HL-60 (cell line): ENCODE measurements at regions not wholly inside any gene's neighbourhood (a gene's known extent, or its start where the extent isn't known, plus 50 kb on each side); places are given as distances from the start of the nearest gene placed in this dataset.

Experiments
- DNase-seq, 2 experiments: peaks; one replicate each; pipeline ENCODE4 v3.0.0-alpha.2; 2010 to 2020; ENCODE audit warnings: low read depth in 1 of 2, low spot score in 1 of 2
- H3K27ac ChIP-seq: fragments of 250-450 bp; sonication (Bioruptor Pico); replicated peaks from 2 replicates; pipeline ENCODE4 v1.5.1; 2020; ENCODE audit warnings: mild to moderate bottlenecking, moderate library complexity
- H3K27me3 ChIP-seq: fragments of 250-450 bp; sonication (Bioruptor Pico); 2 replicates; pipeline ENCODE4 v1.5.1; 2021; ENCODE audit warnings: mild to moderate bottlenecking, moderate library complexity; ENCODE audit not compliant: insufficient read depth, poor library complexity, severe bottlenecking
- H3K4me3 ChIP-seq: replicated peaks from 2 replicates; pipeline ENCODE4 v1.5.1; 2011; ENCODE audit warnings: mild to moderate bottlenecking, control low read depth, low read length; ENCODE audit not compliant: insufficient read depth
- CTCF ChIP-seq: IDR thresholded peaks from one replicate; pipeline ENCODE4 v1.5.1; 2011; ENCODE audit warnings: low read length, control low read depth, inconsistent platforms; ENCODE audit not compliant: insufficient read depth
- GABPA ChIP-seq: IDR thresholded peaks from 2 replicates; pipeline ENCODE4 v1.6.1; 2012; ENCODE audit warnings: low read depth
- POLR2AphosphoS5 ChIP-seq: IDR thresholded peaks from 2 replicates; pipeline ENCODE4 v1.6.1; 2012; ENCODE audit warnings: low read depth
- REST ChIP-seq: IDR thresholded peaks from 2 replicates; pipeline ENCODE4 v1.6.1; 2012; ENCODE audit warnings: low read depth; ENCODE audit not compliant: insufficient replicate concordance
- SPI1 ChIP-seq: IDR thresholded peaks from 2 replicates; pipeline ENCODE4 v1.6.1; 2012; ENCODE audit warnings: low read depth, mild to moderate bottlenecking, borderline replicate concordance

- no peak overlapping the region for H3K4me3 ChIP-seq
- H3K27me3 ChIP-seq, result peaks cover 5% of the 10 kb centered on the region
- TF ChIP-seq GABPA, result no peak
- DNase-seq, result no peak
- H3K27ac ChIP-seq, result no peak overlapping the region
Observed at GRCh38 chr17:79374087-79374689, 236.7 kb downstream of the RBFOX3 start.

GRCh38 chr17:79372470-79373238 lies 238.2 kb downstream of the RBFOX3 start:
- no peak for DNase-seq
- peaks cover 5% of the 10 kb centered on the region for H3K27me3 ChIP-seq
- TF ChIP-seq GABPA (no peak), CTCF (no peak), POLR2AphosphoS5 (no peak), REST (no peak)
- no peak overlapping the region for H3K4me3 ChIP-seq
- no peak overlapping the region for H3K27ac ChIP-seq

- no peak overlapping the region for H3K27ac ChIP-seq
- peaks cover 5% of the 10 kb centered on the region for H3K27me3 ChIP-seq
- no peak overlapping the region for H3K4me3 ChIP-seq
- DNase-seq, result no peak
- no peak for TF ChIP-seq POLR2AphosphoS5
- TF ChIP-seq REST, result no peak
- no peak for TF ChIP-seq SPI1
- TF ChIP-seq CTCF, result no peak
- no peak for TF ChIP-seq GABPA
Observed at GRCh38 chr17:79371984-79372383, 238.9 kb downstream of the RBFOX3 start.

GRCh38 chr17:79370594-79370993 lies 240.3 kb downstream of the RBFOX3 start:
- no peak for DNase-seq
- Histone ChIP-seq H3K27me3 (peaks cover 5% of the 10 kb centered on the region), H3K27ac (no peak overlapping the region), H3K4me3 (no peak overlapping the region)
- no peak for TF ChIP-seq SPI1
- no peak for TF ChIP-seq GABPA
- no peak for TF ChIP-seq POLR2AphosphoS5
- no peak for TF ChIP-seq CTCF
